Lower leg skin (tissue), 3 donors: ENCODE measurements at regions not wholly inside any gene's neighbourhood (a gene's known extent, or its start where the extent isn't known, plus 50 kb on each side); places are given as distances from the start of the nearest gene placed in this dataset.

Source experiments
- POLR2A ChIP-seq, 2 donors: fragments of 450-650 bp; IDR thresholded peaks; one replicate each; pipeline ENCODE4 v1.6.1; 2016 to 2017; ENCODE audit warnings: antibody characterized with exemption in 2 of 2, mild to moderate bottlenecking in 1 of 2, moderate library complexity in 1 of 2
- TF ChIP-seq, protein P1 (sequence below), 3 donors: fragments of 450-650 bp; IDR thresholded peaks; one replicate each; pipeline ENCODE4 v1.5.1; 2016; ENCODE audit warnings: antibody characterized with exemption in 3 of 3, mild to moderate bottlenecking in 3 of 3, moderate library complexity in 2 of 3

DNA sequence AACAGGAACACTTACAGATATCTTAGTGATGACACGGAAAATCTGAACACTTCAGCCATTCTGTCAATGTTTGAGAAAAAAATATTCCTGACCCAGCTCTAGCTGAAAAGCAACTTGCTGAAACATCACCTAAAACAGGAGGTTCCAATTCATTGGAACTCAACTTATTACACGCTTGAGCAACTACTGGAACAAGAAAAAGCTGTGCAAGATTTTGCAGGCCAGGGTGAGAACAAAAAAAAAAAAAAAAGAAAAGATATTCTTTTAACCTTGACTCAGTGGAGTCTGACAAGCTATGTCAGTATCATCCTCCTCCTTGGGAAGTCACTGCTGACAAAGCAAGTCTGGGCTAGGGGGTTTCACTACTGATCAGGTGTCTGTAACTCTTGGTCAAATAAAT is 351.0 kb downstream of the SS18 start:
- TF ChIP-seq POLR2A (IDR thresholded peaks at IDR 0.05): no peak
- TF ChIP-seq, protein P1, sequence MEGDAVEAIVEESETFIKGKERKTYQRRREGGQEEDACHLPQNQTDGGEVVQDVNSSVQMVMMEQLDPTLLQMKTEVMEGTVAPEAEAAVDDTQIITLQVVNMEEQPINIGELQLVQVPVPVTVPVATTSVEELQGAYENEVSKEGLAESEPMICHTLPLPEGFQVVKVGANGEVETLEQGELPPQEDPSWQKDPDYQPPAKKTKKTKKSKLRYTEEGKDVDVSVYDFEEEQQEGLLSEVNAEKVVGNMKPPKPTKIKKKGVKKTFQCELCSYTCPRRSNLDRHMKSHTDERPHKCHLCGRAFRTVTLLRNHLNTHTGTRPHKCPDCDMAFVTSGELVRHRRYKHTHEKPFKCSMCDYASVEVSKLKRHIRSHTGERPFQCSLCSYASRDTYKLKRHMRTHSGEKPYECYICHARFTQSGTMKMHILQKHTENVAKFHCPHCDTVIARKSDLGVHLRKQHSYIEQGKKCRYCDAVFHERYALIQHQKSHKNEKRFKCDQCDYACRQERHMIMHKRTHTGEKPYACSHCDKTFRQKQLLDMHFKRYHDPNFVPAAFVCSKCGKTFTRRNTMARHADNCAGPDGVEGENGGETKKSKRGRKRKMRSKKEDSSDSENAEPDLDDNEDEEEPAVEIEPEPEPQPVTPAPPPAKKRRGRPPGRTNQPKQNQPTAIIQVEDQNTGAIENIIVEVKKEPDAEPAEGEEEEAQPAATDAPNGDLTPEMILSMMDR (IDR thresholded peaks at IDR 0.05): no peak
